ENCODE measurements at regions not wholly inside any gene's neighbourhood (a gene's known extent, or its start where the extent isn't known, plus 50 kb on each side); places are given as distances from the start of the nearest gene placed in this dataset.

DNA sequence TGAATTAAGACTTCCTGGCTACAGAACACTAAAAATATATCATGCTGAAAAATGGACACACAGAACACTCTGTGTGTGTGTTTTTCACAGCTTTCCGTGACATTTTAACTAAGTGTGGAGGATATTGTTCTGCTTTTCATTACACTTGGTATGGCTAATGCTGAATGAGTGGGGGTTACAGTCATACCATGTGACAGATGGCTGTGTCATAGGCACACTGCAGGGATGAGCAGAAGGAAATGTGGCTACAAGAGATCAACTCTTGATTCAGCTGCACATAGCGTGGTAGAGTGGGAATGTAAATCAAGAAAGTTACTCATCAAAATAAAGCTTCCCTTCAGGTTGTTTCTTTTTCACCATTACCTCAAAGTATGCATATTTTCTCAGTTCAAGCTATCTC, 669.8 kb downstream of the IQCM start:
- TF ChIP-seq, protein P1, sequence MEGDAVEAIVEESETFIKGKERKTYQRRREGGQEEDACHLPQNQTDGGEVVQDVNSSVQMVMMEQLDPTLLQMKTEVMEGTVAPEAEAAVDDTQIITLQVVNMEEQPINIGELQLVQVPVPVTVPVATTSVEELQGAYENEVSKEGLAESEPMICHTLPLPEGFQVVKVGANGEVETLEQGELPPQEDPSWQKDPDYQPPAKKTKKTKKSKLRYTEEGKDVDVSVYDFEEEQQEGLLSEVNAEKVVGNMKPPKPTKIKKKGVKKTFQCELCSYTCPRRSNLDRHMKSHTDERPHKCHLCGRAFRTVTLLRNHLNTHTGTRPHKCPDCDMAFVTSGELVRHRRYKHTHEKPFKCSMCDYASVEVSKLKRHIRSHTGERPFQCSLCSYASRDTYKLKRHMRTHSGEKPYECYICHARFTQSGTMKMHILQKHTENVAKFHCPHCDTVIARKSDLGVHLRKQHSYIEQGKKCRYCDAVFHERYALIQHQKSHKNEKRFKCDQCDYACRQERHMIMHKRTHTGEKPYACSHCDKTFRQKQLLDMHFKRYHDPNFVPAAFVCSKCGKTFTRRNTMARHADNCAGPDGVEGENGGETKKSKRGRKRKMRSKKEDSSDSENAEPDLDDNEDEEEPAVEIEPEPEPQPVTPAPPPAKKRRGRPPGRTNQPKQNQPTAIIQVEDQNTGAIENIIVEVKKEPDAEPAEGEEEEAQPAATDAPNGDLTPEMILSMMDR (IDR thresholded peaks at IDR 0.05), result no peak
- TF ChIP-seq EP300 (IDR thresholded peaks at IDR 0.05), result no peak
